Adrenal gland (tissue), 5 donors: ENCODE measurements at regions not wholly inside any gene's neighbourhood (a gene's known extent, or its start where the extent isn't known, plus 50 kb on each side); places are given as distances from the start of the nearest gene placed in this dataset.

Source experiments
- CTCF ChIP-seq, 6 experiments: fragments of 450-650 bp in 4 of 6; fragments of 200-600 bp in 2 of 6; sonication (generic) in 1 of 6; IDR thresholded peaks; 1 replicate in 5 of 6; 2 replicates in 1 of 6; pipeline versions ENCODE4 v1.5.1 to v1.8.0; 2016 to 2021; ENCODE audit warnings: antibody characterized with exemption in 6 of 6, mild to moderate bottlenecking in 2 of 6, moderate library complexity in 1 of 6
- POLR2A ChIP-seq, 2 donors: fragments of 450-650 bp; IDR thresholded peaks; one replicate each; pipeline ENCODE4 v1.6.1; 2017; ENCODE audit warnings: antibody characterized with exemption in 2 of 2, mild to moderate bottlenecking in 2 of 2, moderate library complexity in 1 of 2
- donor health status: DM: no; HTN: no; CAD: no.

- TF ChIP-seq POLR2A (IDR thresholded peaks at IDR 0.05) = no peak
- no peak for TF ChIP-seq CTCF (IDR thresholded peaks at IDR 0.05)
Observed at GRCh38 chr7:45235905-45236304, 78.3 kb downstream of the RAMP3 start.
